HG03442 (cell line): ENCODE measurements at regions not wholly inside any gene's neighbourhood (a gene's known extent, or its start where the extent isn't known, plus 50 kb on each side); places are given as distances from the start of the nearest gene placed in this dataset.
"Not testable (repeated sequence)": the region's sequence is repeated elsewhere in the genome, so short reads cannot be mapped to it uniquely, and the experiment has no call there.

ENCODE experiments used
- ATAC-seq: cut with Tn5 transposase; IDR thresholded peaks from one replicate; pipeline ENCODE4 v1.9.1; 2021; ENCODE audit warnings: mild to moderate bottlenecking, moderate library complexity; ENCODE audit not compliant: unreplicated experiment

- no peak for ATAC-seq
These were observed 259.9 kb upstream of the STARD13 start for GRCh38 chr13:33545492-33545891.

GRCh38 chr13:33547035-33547434, 261.5 kb upstream of the STARD13 start:
- ATAC-seq, result no peak

GRCh38 chr13:33548069-33548468, 262.5 kb upstream of the STARD13 start:
- no peak for ATAC-seq

- no peak for ATAC-seq
These were observed 264.7 kb upstream of the STARD13 start for GRCh38 chr13:33550276-33550675.

- peak; percentile 54 for ATAC-seq
These were observed 265.3 kb upstream of the STARD13 start for GRCh38 chr13:33550885-33551284.

- peak; percentile 79 for ATAC-seq
These were observed 262.8 kb upstream of the RFC3 start for GRCh38 chr13:33554919-33555791.

- no peak for ATAC-seq
These were observed 261.1 kb upstream of the RFC3 start for GRCh38 chr13:33556828-33557227.

GRCh38 chr13:33560726-33561125, 257.2 kb upstream of the RFC3 start:
- no peak for ATAC-seq

GRCh38 chr13:33561627-33562026, 256.3 kb upstream of the RFC3 start:
- no peak for ATAC-seq

GRCh38 chr13:33571618-33572017, 246.3 kb upstream of the RFC3 start:
- peak; percentile 80 for ATAC-seq

GRCh38 chr13:33572322-33572721, 245.6 kb upstream of the RFC3 start:
- not testable (repeated sequence) for ATAC-seq

- ATAC-seq, result no peak
These were observed 242.6 kb upstream of the RFC3 start for GRCh38 chr13:33575378-33575777.

- ATAC-seq, result no peak
These were observed 240.9 kb upstream of the RFC3 start for GRCh38 chr13:33577007-33577406.

GRCh38 chr13:33578786-33579185, 239.2 kb upstream of the RFC3 start:
- no peak for ATAC-seq

- ATAC-seq, result no peak
These were observed 235.8 kb upstream of the RFC3 start for GRCh38 chr13:33582121-33582520.

GRCh38 chr13:33583398-33583797, 234.6 kb upstream of the RFC3 start:
- ATAC-seq, result no peak

GRCh38 chr13:33590936-33591335, 227.0 kb upstream of the RFC3 start:
- no peak for ATAC-seq

- ATAC-seq, result no peak
These were observed 211.3 kb upstream of the RFC3 start for GRCh38 chr13:33606692-33607091.

- no peak for ATAC-seq
These were observed 207.4 kb upstream of the RFC3 start for GRCh38 chr13:33610438-33611120.

GRCh38 chr13:33611121-33611805, 206.7 kb upstream of the RFC3 start:
- no peak for ATAC-seq
